HEK293 (cell line): ENCODE measurements at regions not wholly inside any gene's neighbourhood (a gene's known extent, or its start where the extent isn't known, plus 50 kb on each side); places are given as distances from the start of the nearest gene placed in this dataset.

Source experiments
- CTCF ChIA-PET: fragments of 350-600 bp; formaldehyde crosslinking; extraction: SDS; loops from one replicate; lab custom pipeline; 2021; ENCODE audit warnings: antibody characterized with exemption; lab: Yijun Ruan, JAX
- POLR2A ChIA-PET: fragments of 300-600 bp; formaldehyde crosslinking; extraction: SDS; loops from one replicate; lab custom pipeline; 2020; ENCODE audit warnings: antibody characterized with exemption, inconsistent platforms; lab: Yijun Ruan, JAX
- H3K27ac ChIP-seq: fragments of 200-500 bp; sonication (Bioruptor generic); 2 replicates; pipeline ENCODE4 v1.5.1; 2014; ENCODE audit warnings: low read depth, low read length, control low read depth, inconsistent platforms; ENCODE audit errors: extremely low read depth
- H3K36me3 ChIP-seq, 2 experiments: fragments of 200-500 bp in 1 of 2; sonication (Bioruptor generic) in 1 of 2; 1 replicate in 1 of 2; 2 replicates in 1 of 2; pipeline ENCODE4 v1.5.1; 2014 to 2017; ENCODE audit warnings: inconsistent platforms in 2 of 2, low read length in 2 of 2; ENCODE audit not compliant: control insufficient read depth in 2 of 2, insufficient read depth in 1 of 2
- H3K4me1 ChIP-seq: fragments of 200-500 bp; sonication (Bioruptor generic); 2 replicates; pipeline ENCODE4 v1.5.1; 2014; ENCODE audit warnings: mild to moderate bottlenecking, low read length, inconsistent platforms; ENCODE audit not compliant: control insufficient read depth, insufficient read depth
- H3K4me3 ChIP-seq: 2 replicates; pipeline ENCODE4 v1.5.1; 2011; ENCODE audit warnings: low read depth, mild to moderate bottlenecking, control low read depth, low read length, moderate library complexity
- H3K9me3 ChIP-seq: fragments of 200-500 bp; sonication (Bioruptor generic); 2 replicates; pipeline ENCODE4 v1.5.1; 2014; ENCODE audit warnings: low read depth, low read length, inconsistent platforms; ENCODE audit not compliant: control insufficient read depth, insufficient read depth
- GLI2 ChIP-seq: fragments of 450-650 bp; formaldehyde crosslinking; IDR thresholded peaks from 2 replicates; pipeline ENCODE4; 2017; ENCODE audit warnings: missing biosample characterization, missing genetic modification characterization, low read depth, borderline replicate concordance
- HOXD13 ChIP-seq: sonication (generic); formaldehyde crosslinking; IDR thresholded peaks from 2 replicates; pipeline ENCODE4 v1.8.0; 2022; ENCODE audit warnings: missing genetic modification reagents, borderline replicate concordance
- SETDB1 ChIP-seq: IDR thresholded peaks from one replicate; pipeline ENCODE4 v1.6.1; 2017; ENCODE audit warnings: mild to moderate bottlenecking, low read length, moderate library complexity, mixed read lengths; ENCODE audit not compliant: insufficient read length
- ZFP37 ChIP-seq: fragments of 450-650 bp; formaldehyde crosslinking; IDR thresholded peaks from 2 replicates; pipeline ENCODE4 v1.5.1; 2016; ENCODE audit warnings: missing biosample characterization, missing genetic modification characterization
- ZNF133 ChIP-seq: fragments of 450-650 bp; formaldehyde crosslinking; IDR thresholded peaks from 2 replicates; pipeline ENCODE4 v1.5.1; 2016; ENCODE audit warnings: missing biosample characterization, missing genetic modification characterization
- ZNF324 ChIP-seq: fragments of 450-650 bp; formaldehyde crosslinking; IDR thresholded peaks from 2 replicates; pipeline ENCODE4 v1.5.1; 2016; ENCODE audit warnings: missing biosample characterization, missing genetic modification characterization
- ZNF423 ChIP-seq: fragments of 450-650 bp; formaldehyde crosslinking; IDR thresholded peaks from 2 replicates; pipeline ENCODE4 v1.5.1; 2016; ENCODE audit warnings: missing biosample characterization, missing genetic modification characterization
- ZNF654 ChIP-seq: fragments of 450-650 bp; formaldehyde crosslinking; IDR thresholded peaks from 2 replicates; pipeline ENCODE4 v1.5.1; 2016; ENCODE audit warnings: low read depth, missing biosample characterization, missing genetic modification characterization
- ZNF670 ChIP-seq: fragments of 450-650 bp; formaldehyde crosslinking; IDR thresholded peaks from 2 replicates; pipeline ENCODE4 v1.5.1; 2016; ENCODE audit warnings: missing biosample characterization, missing genetic modification characterization, low read depth
- ZNF791 ChIP-seq: fragments of 450-650 bp; formaldehyde crosslinking; IDR thresholded peaks from 2 replicates; pipeline ENCODE4 v1.5.1; 2016; ENCODE audit warnings: missing biosample characterization, missing genetic modification characterization
- ZNF837 ChIP-seq: fragments of 450-650 bp; formaldehyde crosslinking; IDR thresholded peaks from 2 replicates; pipeline ENCODE4 v1.5.1; 2016; ENCODE audit warnings: missing biosample characterization, missing genetic modification characterization
- TF ChIP-seq, protein P1 (sequence below): fragments of 450-650 bp; formaldehyde crosslinking; conservative IDR thresholded peaks from 2 replicates; pipeline ENCODE4 v1.5.1; 2016; ENCODE audit warnings: low read depth, missing biosample characterization, missing genetic modification characterization
- TF ChIP-seq, protein P2 (sequence below): fragments of 450-650 bp; formaldehyde crosslinking; IDR thresholded peaks from 2 replicates; pipeline ENCODE4 v1.5.1; 2016; ENCODE audit warnings: missing biosample characterization, missing genetic modification characterization
- TF ChIP-seq, protein P3 (sequence below): fragments of 450-650 bp; formaldehyde crosslinking; IDR thresholded peaks from 2 replicates; pipeline ENCODE4 v1.5.1; 2016; ENCODE audit warnings: missing biosample characterization, missing genetic modification characterization
- TF ChIP-seq, protein P4 (sequence below): fragments of 450-650 bp; formaldehyde crosslinking; IDR thresholded peaks from 2 replicates; pipeline ENCODE4 v1.5.1; 2016; ENCODE audit warnings: missing biosample characterization, missing genetic modification characterization

DNA sequence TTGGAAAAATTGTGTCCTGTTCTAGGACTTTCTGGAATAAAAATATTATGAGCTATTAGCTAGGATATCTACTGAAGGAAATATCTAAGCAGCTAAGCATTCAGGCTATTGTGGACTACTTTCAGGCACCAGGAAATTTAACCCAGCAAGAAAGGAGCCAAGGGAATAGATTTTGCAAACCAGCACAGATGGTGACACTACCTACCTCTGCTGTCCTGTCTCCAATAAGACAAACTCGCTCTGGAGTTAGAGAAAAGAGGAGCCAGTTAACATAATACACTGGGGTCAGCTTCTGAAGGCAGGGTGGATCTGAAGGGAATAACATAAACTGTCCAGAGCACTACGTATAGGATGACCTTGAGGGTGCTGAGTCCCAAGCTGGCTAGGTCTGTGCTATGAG, 223.7 kb upstream of the PRSS58 start:
- Histone ChIP-seq H3K4me3 (no peak overlapping the region), H3K9me3 (no peaks in the 10 kb centered on the region), H3K36me3 (no peaks in the 10 kb centered on the region), H3K27ac (no peak overlapping the region), H3K4me1 (no peaks in the 10 kb centered on the region)
- TF ChIP-seq ZNF670 (tag by site-specific recombination) (no peak), HOXD13 (CRISPR knock-in tag) (no peak), SETDB1 (no peak), ZNF654 (no peak), ZNF324 (no peak), ZNF133 (tag by site-specific recombination) (no peak), ZNF791 (tag by site-specific recombination) (no peak), ZNF837 (no peak), ZFP37 (tag by site-specific recombination) (no peak), ZNF423 (no peak), GLI2 (tag by site-specific recombination) (no peak)
- TF ChIP-seq, protein P1, sequence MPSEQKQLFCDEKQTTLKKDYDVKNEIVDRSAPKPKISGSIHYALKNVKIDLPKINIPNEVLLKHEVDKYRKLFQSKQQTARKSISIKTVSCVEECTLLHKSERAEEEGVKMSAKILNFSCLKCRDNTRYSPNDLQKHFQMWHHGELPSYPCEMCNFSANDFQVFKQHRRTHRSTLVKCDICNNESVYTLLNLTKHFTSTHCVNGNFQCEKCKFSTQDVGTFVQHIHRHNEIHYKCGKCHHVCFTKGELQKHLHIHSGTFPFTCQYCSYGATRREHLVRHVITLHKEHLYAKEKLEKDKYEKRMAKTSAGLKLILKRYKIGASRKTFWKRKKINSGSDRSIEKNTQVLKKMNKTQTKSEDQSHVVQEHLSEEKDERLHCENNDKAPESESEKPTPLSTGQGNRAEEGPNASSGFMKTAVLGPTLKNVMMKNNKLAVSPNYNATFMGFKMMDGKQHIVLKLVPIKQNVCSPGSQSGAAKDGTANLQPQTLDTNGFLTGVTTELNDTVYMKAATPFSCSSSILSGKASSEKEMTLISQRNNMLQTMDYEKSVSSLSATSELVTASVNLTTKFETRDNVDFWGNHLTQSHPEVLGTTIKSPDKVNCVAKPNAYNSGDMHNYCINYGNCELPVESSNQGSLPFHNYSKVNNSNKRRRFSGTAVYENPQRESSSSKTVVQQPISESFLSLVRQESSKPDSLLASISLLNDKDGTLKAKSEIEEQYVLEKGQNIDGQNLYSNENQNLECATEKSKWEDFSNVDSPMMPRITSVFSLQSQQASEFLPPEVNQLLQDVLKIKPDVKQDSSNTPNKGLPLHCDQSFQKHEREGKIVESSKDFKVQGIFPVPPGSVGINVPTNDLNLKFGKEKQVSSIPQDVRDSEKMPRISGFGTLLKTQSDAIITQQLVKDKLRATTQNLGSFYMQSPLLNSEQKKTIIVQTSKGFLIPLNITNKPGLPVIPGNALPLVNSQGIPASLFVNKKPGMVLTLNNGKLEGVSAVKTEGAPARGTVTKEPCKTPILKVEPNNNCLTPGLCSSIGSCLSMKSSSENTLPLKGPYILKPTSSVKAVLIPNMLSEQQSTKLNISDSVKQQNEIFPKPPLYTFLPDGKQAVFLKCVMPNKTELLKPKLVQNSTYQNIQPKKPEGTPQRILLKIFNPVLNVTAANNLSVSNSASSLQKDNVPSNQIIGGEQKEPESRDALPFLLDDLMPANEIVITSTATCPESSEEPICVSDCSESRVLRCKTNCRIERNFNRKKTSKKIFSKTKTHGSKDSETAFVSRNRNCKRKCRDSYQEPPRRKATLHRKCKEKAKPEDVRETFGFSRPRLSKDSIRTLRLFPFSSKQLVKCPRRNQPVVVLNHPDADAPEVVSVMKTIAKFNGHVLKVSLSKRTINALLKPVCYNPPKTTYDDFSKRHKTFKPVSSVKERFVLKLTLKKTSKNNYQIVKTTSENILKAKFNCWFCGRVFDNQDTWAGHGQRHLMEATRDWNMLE, result no peak
- TF ChIP-seq, protein P2, sequence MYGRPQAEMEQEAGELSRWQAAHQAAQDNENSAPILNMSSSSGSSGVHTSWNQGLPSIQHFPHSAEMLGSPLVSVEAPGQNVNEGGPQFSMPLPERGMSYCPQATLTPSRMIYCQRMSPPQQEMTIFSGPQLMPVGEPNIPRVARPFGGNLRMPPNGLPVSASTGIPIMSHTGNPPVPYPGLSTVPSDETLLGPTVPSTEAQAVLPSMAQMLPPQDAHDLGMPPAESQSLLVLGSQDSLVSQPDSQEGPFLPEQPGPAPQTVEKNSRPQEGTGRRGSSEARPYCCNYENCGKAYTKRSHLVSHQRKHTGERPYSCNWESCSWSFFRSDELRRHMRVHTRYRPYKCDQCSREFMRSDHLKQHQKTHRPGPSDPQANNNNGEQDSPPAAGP (tag by site-specific recombination), result no peak
- TF ChIP-seq, protein P3, sequence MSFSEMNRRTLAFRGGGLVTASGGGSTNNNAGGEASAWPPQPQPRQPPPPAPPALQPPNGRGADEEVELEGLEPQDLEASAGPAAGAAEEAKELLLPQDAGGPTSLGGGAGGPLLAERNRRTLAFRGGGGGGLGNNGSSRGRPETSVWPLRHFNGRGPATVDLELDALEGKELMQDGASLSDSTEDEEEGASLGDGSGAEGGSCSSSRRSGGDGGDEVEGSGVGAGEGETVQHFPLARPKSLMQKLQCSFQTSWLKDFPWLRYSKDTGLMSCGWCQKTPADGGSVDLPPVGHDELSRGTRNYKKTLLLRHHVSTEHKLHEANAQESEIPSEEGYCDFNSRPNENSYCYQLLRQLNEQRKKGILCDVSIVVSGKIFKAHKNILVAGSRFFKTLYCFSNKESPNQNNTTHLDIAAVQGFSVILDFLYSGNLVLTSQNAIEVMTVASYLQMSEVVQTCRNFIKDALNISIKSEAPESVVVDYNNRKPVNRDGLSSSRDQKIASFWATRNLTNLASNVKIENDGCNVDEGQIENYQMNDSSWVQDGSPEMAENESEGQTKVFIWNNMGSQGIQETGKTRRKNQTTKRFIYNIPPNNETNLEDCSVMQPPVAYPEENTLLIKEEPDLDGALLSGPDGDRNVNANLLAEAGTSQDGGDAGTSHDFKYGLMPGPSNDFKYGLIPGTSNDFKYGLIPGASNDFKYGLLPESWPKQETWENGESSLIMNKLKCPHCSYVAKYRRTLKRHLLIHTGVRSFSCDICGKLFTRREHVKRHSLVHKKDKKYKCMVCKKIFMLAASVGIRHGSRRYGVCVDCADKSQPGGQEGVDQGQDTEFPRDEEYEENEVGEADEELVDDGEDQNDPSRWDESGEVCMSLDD (tag by site-specific recombination), result no peak
- TF ChIP-seq, protein P4, sequence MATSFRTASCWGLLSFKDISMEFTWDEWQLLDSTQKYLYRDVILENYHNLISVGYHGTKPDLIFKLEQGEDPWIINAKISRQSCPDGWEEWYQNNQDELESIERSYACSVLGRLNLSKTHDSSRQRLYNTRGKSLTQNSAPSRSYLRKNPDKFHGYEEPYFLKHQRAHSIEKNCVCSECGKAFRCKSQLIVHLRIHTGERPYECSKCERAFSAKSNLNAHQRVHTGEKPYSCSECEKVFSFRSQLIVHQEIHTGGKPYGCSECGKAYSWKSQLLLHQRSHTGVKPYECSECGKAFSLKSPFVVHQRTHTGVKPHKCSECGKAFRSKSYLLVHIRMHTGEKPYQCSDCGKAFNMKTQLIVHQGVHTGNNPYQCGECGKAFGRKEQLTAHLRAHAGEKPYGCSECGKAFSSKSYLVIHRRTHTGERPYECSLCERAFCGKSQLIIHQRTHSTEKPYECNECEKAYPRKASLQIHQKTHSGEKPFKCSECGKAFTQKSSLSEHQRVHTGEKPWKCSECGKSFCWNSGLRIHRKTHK (tag by site-specific recombination), result no peak
- ChIA-PET CTCF (interaction anchor here (0.6 to 12.2 kb wide), 11 partner anchors 15 to 825 kb away, joined by 3 to 276 read pairs (median 5); no protein-coding TSS in a partner anchor), POLR2A (no interaction called here)
